ENCODE measurements at regions not wholly inside any gene's neighbourhood (a gene's known extent, or its start where the extent isn't known, plus 50 kb on each side); places are given as distances from the start of the nearest gene placed in this dataset.

DNA sequence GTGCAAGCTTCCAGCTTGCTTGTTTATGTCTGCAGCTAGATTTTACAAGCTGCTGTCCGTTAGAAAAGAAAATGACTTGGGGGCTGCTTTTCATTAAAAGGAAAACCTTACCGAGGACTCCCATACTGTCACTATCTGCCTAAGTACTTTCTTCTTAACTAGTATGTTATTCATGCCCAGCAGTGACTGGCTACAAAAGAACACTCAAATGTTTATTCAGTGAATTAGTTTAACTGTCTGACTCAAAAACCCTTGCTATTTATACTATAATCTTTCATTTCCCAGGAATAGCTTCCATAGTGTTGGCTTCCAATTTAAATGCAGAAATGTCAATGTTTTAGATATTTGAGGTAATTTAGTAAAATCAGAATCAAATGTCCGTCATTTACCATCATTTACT is 164.9 kb downstream of the DTHD1 start:
- Mint-ChIP-seq H3K36me3 (ENCODE audit: insufficient read depth, unreplicated experiment) (no peaks in the 10 kb centered on the region), H3K9me3 (ENCODE audit: low read depth, unreplicated experiment) (peaks cover 3% of the 10 kb centered on the region), H3K4me3 (ENCODE audit: low read depth, unreplicated experiment) (no peak overlapping the region), H3K27ac (ENCODE audit: unreplicated experiment) (no peak overlapping the region), H3K27me3 (ENCODE audit: unreplicated experiment) (peaks cover 13% of the 10 kb centered on the region), H3K4me1 (ENCODE audit: low read depth, unreplicated experiment) (no peaks in the 10 kb centered on the region)
- TF ChIP-seq, protein P1, sequence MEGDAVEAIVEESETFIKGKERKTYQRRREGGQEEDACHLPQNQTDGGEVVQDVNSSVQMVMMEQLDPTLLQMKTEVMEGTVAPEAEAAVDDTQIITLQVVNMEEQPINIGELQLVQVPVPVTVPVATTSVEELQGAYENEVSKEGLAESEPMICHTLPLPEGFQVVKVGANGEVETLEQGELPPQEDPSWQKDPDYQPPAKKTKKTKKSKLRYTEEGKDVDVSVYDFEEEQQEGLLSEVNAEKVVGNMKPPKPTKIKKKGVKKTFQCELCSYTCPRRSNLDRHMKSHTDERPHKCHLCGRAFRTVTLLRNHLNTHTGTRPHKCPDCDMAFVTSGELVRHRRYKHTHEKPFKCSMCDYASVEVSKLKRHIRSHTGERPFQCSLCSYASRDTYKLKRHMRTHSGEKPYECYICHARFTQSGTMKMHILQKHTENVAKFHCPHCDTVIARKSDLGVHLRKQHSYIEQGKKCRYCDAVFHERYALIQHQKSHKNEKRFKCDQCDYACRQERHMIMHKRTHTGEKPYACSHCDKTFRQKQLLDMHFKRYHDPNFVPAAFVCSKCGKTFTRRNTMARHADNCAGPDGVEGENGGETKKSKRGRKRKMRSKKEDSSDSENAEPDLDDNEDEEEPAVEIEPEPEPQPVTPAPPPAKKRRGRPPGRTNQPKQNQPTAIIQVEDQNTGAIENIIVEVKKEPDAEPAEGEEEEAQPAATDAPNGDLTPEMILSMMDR (IDR thresholded peaks at IDR 0.05; ENCODE audit: unreplicated experiment), result no peak
- BruUV-seq (replicated peaks), result no TSS peak
- intact Hi-C loops (cut with micrococcal nuclease; ENCODE audit: unreplicated experiment), result no loop called here
- DNase-seq, result no peak
- CTCF ChIA-PET, result no interaction called here

DNA sequence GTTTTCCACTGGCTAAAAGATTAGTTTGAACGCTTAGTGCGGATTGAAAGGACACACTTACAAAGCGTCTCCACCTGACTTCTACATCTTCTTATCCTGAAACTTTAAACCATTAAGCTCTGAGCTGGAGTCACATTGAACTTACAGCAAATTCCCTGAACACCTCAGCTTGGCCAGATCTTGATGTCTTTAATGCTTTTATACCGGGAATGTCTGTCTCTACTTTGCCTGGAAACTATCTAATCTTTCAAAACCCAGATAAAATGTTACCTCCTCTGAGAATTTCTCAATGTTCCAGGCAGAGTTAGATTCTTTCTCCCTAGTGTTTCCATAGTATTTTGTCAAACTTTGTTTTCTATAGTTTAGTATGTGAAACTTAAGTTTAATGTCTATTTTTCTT is 179.9 kb downstream of the DTHD1 start:
- DNase-seq, result no peak
- Mint-ChIP-seq H3K4me1 (ENCODE audit: low read depth, unreplicated experiment) (no peaks in the 10 kb centered on the region), H3K36me3 (ENCODE audit: insufficient read depth, unreplicated experiment) (no peaks in the 10 kb centered on the region), H3K27ac (ENCODE audit: unreplicated experiment) (no peak overlapping the region), H3K9me3 (ENCODE audit: low read depth, unreplicated experiment) (no peaks in the 10 kb centered on the region), H3K27me3 (ENCODE audit: unreplicated experiment) (peaks cover under 1% of the 10 kb centered on the region), H3K4me3 (ENCODE audit: low read depth, unreplicated experiment) (no peak overlapping the region)
- intact Hi-C loops (cut with micrococcal nuclease; ENCODE audit: unreplicated experiment), result no loop called here
- CTCF ChIA-PET, result no interaction called here
- no TSS peak for BruUV-seq (replicated peaks)
- TF ChIP-seq, protein P1 (IDR thresholded peaks at IDR 0.05; ENCODE audit: unreplicated experiment), result no peak

DNA sequence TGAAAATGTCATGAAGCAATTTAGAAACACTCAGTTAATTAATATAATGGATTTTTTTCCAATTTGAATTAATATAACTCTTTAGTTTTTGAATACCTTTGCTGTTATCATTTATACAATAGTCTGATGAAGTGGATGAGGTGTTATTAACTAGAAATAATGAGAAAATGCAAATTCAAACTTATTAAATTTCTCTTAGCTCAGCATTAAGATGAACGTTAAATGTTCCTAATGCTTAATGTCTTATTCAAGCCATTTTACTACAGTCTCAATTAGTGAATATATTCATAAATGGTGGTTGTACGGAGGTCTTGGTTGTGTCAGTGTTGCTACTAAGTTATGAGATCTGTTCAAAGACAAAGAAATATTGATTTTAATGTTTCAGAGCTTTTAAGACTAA is 186.3 kb downstream of the DTHD1 start:
- no peak overlapping the region for H3K4me3 Mint-ChIP-seq (ENCODE audit: low read depth, unreplicated experiment)
- intact Hi-C loops (cut with micrococcal nuclease; ENCODE audit: unreplicated experiment), result no loop called here
- no peaks in the 10 kb centered on the region for H3K4me1 Mint-ChIP-seq (ENCODE audit: low read depth, unreplicated experiment)
- TF ChIP-seq, protein P1 (IDR thresholded peaks at IDR 0.05; ENCODE audit: unreplicated experiment), result no peak
- H3K27me3 Mint-ChIP-seq (ENCODE audit: unreplicated experiment), result peaks cover 8% of the 10 kb centered on the region
- DNase-seq, result no peak
- no peaks in the 10 kb centered on the region for H3K9me3 Mint-ChIP-seq (ENCODE audit: low read depth, unreplicated experiment)
- no TSS peak for BruUV-seq (replicated peaks)
- H3K36me3 Mint-ChIP-seq (ENCODE audit: insufficient read depth, unreplicated experiment), result no peaks in the 10 kb centered on the region
- CTCF ChIA-PET, result no interaction called here
- H3K27ac Mint-ChIP-seq (ENCODE audit: unreplicated experiment), result no peak overlapping the region

DNA sequence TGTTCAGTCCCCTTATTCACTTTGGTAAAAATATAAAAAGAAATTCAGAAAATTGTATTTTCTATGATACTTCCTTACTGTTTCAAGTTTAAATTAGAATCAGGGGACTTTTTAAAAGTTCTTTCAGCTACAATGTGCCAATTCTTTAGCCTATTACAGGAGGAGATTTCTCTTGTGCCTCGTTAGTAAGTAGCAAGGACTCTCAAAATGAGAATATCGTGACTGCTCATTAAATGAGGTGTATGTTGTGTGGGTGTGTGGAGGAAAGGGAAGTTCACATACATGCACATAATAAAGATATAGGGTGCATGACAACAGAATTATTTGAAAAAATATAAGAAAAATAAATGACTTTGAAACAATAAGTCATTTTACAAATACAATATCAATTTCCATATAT is 190.5 kb downstream of the DTHD1 start:
- TF ChIP-seq, protein P1 (IDR thresholded peaks at IDR 0.05; ENCODE audit: unreplicated experiment), result no peak
- Mint-ChIP-seq H3K9me3 (ENCODE audit: low read depth, unreplicated experiment) (no peaks in the 10 kb centered on the region), H3K27ac (ENCODE audit: unreplicated experiment) (no peak overlapping the region), H3K4me3 (ENCODE audit: low read depth, unreplicated experiment) (no peak overlapping the region), H3K4me1 (ENCODE audit: low read depth, unreplicated experiment) (no peaks in the 10 kb centered on the region), H3K27me3 (ENCODE audit: unreplicated experiment) (peaks cover 2% of the 10 kb centered on the region), H3K36me3 (ENCODE audit: insufficient read depth, unreplicated experiment) (no peaks in the 10 kb centered on the region)
- no TSS peak for BruUV-seq (replicated peaks)
- intact Hi-C loops (cut with micrococcal nuclease; ENCODE audit: unreplicated experiment), result no loop called here
- CTCF ChIA-PET, result no interaction called here
- no peak for DNase-seq

Measured in Calu3 (cell line).